Peyer's patch (tissue), 4 donors: ENCODE measurements at regions not wholly inside any gene's neighbourhood (a gene's known extent, or its start where the extent isn't known, plus 50 kb on each side); places are given as distances from the start of the nearest gene placed in this dataset.

Experiments used
- DNase-seq, 3 donors: peaks; one replicate each; pipeline ENCODE4 v3.0.0-alpha.2; 2017 to 2019
- H3K27ac ChIP-seq, 4 donors: fragments of 200-600 bp; sonication (generic); one replicate each; pipeline ENCODE4 v1.5.1; 2016 to 2019
- H3K27me3 ChIP-seq, 2 donors: fragments of 200-600 bp; sonication (generic); one replicate each; pipeline ENCODE4 v1.5.1; 2019
- H3K36me3 ChIP-seq, 3 donors: fragments of 200-600 bp; sonication (generic); one replicate each; pipeline ENCODE4 v1.5.1; 2016 to 2019
- H3K4me1 ChIP-seq, 4 donors: fragments of 200-600 bp; sonication (generic); one replicate each; pipeline ENCODE4 v1.5.1; 2016 to 2019
- H3K4me3 ChIP-seq, 4 donors: fragments of 200-600 bp; sonication (generic); 1 replicate in 3 of 4; 2 replicates in 1 of 4; pipeline ENCODE4 v1.5.1; 2016 to 2019; ENCODE audit warnings: mild to moderate bottlenecking in 1 of 4
- H3K9me3 ChIP-seq, 4 donors: fragments of 200-600 bp; sonication (generic); one replicate each; pipeline ENCODE4 v1.5.1; 2016 to 2019; ENCODE audit warnings: mild to moderate bottlenecking in 1 of 4
- POLR2A ChIP-seq, 2 donors: fragments of 450-650 bp; IDR thresholded peaks; one replicate each; pipeline ENCODE4 v1.5.1; 2017; ENCODE audit warnings: antibody characterized with exemption in 2 of 2, mild to moderate bottlenecking in 2 of 2, moderate library complexity in 2 of 2
- TF ChIP-seq, protein P1 (sequence below), 6 experiments: fragments of 450-650 bp in 4 of 6; fragments of 200-600 bp in 2 of 6; sonication (generic) in 1 of 6; IDR thresholded peaks; one replicate each; pipeline ENCODE4 v1.5.1; 2017 to 2019; ENCODE audit warnings: antibody characterized with exemption in 6 of 6, mild to moderate bottlenecking in 3 of 6, moderate library complexity in 1 of 6

DNA sequence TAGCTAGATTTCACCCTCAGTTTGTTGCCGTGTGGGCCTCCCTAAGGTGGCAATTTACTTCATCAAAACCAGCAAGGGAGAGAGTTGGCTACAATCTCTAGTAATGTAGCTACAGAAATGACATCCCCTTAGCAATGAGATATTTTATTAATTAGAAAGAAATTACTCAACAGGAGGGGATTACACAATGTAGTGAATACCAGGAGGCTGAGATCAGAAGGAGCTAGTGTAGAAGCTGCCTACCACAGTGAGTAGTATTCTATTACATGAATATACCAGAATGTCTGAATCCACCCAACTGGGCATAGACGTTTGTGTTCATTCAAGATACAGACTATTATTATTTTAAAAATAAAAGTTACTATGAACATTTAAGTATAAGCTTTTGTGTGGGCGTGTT lies 868.2 kb upstream of the CXADR start:
- TF ChIP-seq, protein P1, sequence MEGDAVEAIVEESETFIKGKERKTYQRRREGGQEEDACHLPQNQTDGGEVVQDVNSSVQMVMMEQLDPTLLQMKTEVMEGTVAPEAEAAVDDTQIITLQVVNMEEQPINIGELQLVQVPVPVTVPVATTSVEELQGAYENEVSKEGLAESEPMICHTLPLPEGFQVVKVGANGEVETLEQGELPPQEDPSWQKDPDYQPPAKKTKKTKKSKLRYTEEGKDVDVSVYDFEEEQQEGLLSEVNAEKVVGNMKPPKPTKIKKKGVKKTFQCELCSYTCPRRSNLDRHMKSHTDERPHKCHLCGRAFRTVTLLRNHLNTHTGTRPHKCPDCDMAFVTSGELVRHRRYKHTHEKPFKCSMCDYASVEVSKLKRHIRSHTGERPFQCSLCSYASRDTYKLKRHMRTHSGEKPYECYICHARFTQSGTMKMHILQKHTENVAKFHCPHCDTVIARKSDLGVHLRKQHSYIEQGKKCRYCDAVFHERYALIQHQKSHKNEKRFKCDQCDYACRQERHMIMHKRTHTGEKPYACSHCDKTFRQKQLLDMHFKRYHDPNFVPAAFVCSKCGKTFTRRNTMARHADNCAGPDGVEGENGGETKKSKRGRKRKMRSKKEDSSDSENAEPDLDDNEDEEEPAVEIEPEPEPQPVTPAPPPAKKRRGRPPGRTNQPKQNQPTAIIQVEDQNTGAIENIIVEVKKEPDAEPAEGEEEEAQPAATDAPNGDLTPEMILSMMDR (IDR thresholded peaks at IDR 0.05), result no peak
- TF ChIP-seq POLR2A (IDR thresholded peaks at IDR 0.05), result no peak
- Histone ChIP-seq H3K27ac (no peak overlapping the region), H3K36me3 (no peaks in the 10 kb centered on the region), H3K4me3 (no peak overlapping the region), H3K9me3 (no peaks in the 10 kb centered on the region), H3K27me3 (no peaks in the 10 kb centered on the region), H3K4me1 (no peaks in the 10 kb centered on the region)
- no peak for DNase-seq

DNA sequence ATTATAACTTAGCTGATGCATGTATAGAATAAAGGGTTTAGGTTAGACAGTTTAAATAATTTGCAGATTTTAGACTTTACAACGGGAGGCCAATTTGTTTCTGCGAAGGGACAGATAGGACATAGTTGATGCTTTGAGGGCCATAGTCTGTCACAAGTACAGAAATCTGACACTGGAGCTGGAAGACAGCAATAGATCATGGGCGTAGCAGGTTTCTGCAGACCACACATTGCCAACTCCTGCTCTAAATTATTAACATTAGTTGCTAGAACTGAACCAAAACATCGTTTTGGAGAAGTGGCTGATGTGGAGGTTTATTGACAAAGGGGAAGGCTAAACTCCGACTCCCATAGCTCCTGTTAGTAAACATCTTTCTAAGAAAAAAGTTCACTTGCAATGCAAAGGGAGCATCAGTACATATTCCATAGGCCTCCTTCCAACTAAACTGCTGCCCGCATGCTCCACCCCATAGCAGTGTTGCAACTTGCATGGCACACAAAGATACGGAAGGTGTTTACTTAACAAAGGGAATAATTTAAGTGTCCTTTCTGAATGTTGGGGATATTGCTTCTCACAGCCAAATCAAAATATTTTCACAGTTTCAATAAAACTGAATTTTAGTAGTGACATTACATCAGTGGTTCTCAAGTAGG lies 862.0 kb upstream of the CXADR start:
- H3K4me1 ChIP-seq, result no peaks in the 10 kb centered on the region
- no peak overlapping the region for H3K27ac ChIP-seq
- no peaks in the 10 kb centered on the region for H3K9me3 ChIP-seq
- no peak for DNase-seq
- no peaks in the 10 kb centered on the region for H3K27me3 ChIP-seq
- H3K4me3 ChIP-seq, result no peak overlapping the region
- no peak for TF ChIP-seq POLR2A (IDR thresholded peaks at IDR 0.05)
- TF ChIP-seq, protein P1 (IDR thresholded peaks at IDR 0.05), result no peak
- no peaks in the 10 kb centered on the region for H3K36me3 ChIP-seq

DNA sequence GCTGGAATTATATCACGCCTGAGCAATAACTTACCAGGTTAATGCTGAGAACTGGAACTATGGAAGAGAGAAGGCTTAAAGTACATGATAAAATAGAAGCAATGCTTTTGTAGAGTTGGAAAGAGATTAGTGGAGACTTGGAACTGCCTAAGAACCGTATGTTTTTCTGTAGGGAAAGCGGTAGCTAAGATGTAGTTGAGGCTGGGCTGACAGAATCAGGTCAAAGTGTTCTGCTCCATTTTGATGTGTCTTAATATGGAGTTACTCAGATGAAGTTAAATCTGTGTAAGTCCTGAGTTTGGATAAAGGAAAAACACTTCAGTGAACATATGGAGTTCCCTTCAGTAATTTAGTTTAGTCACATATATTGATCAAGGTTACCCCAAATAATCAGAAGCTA lies 860.9 kb upstream of the CXADR start:
- TF ChIP-seq, protein P1 (IDR thresholded peaks at IDR 0.05), result no peak
- no peak for TF ChIP-seq POLR2A (IDR thresholded peaks at IDR 0.05)
- H3K9me3 ChIP-seq, result no peaks in the 10 kb centered on the region

GRCh38 chr21:16663436-16663835 lies 849.4 kb upstream of the CXADR start:
- no peak overlapping the region for H3K4me3 ChIP-seq
- no peaks in the 10 kb centered on the region for H3K4me1 ChIP-seq
- H3K27ac ChIP-seq, result no peak overlapping the region
- TF ChIP-seq, protein P1 (IDR thresholded peaks at IDR 0.05), result no peak
- no peak for TF ChIP-seq POLR2A (IDR thresholded peaks at IDR 0.05)
- no peak for DNase-seq
- no peaks in the 10 kb centered on the region for H3K36me3 ChIP-seq
- peaks cover 0 to 3% (median 0%) of the 10 kb centered on the region in 4 donors for H3K9me3 ChIP-seq
- no peaks in the 10 kb centered on the region for H3K27me3 ChIP-seq

More for the DNA sequence above, 860.9 kb upstream of the CXADR start:
- Histone ChIP-seq H3K27me3 (no peaks in the 10 kb centered on the region), H3K36me3 (no peaks in the 10 kb centered on the region), H3K27ac (no peak overlapping the region), H3K4me3 (no peak overlapping the region), H3K4me1 (no peaks in the 10 kb centered on the region)
- DNase-seq, result no peak

DNA sequence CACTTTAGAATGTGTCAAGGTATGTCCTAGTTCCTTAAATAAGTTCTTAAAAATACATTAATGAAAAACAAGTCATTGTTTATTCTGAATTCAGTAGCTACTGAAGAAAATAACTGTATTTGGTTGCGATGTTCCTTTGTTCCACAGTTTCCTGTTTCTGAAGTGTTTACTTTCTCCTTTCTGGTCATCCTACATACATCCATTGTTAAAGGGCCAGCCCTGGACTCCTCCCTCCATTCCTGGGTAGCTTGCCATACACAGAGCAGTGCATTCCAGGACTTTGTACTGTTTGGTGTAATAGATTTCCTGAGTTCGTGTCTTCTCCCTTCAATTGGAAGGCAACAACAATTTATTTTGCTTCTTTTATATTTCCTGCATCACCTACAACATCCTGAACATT lies 845.4 kb upstream of the CXADR start:
- H3K9me3 ChIP-seq, result peaks cover 0 to 3% (median 0%) of the 10 kb centered on the region in 4 donors
- TF ChIP-seq, protein P1 (IDR thresholded peaks at IDR 0.05), result no peak
- TF ChIP-seq POLR2A (IDR thresholded peaks at IDR 0.05), result no peak
- H3K4me3 ChIP-seq, result no peak overlapping the region
- H3K27me3 ChIP-seq, result no peaks in the 10 kb centered on the region
- H3K27ac ChIP-seq, result no peak overlapping the region
- H3K4me1 ChIP-seq, result no peaks in the 10 kb centered on the region
- no peak for DNase-seq
- H3K36me3 ChIP-seq, result no peaks in the 10 kb centered on the region

DNA sequence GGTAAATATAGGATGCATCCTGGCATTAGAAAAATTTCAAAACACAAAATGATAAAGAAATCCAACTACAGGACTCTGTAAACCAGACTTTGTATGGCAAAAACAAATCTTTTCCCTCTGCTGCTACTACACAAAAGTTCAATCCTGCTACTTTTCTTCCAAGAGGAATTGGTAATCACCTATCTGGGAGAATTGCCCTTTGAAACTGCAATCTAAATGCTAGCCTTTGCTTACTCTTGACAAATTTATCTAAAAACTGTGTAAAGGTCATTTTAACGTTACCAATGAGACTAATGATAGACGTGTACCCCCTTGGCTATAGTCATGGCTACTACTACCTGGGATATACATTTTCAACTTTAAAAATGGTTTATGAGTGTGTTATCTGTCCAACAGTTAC lies 837.9 kb upstream of the CXADR start:
- Histone ChIP-seq H3K27ac (no peak overlapping the region), H3K4me1 (no peaks in the 10 kb centered on the region), H3K27me3 (no peaks in the 10 kb centered on the region), H3K9me3 (no peaks in the 10 kb centered on the region), H3K4me3 (no peak overlapping the region), H3K36me3 (no peaks in the 10 kb centered on the region)
- DNase-seq, result no peak
- no peak for TF ChIP-seq POLR2A (IDR thresholded peaks at IDR 0.05)
- TF ChIP-seq, protein P1 (IDR thresholded peaks at IDR 0.05), result no peak
